Neural crest cell (in vitro differentiated cells): ENCODE measurements at regions not wholly inside any gene's neighbourhood (a gene's known extent, or its start where the extent isn't known, plus 50 kb on each side); places are given as distances from the start of the nearest gene placed in this dataset.

Source experiments
- DNase-seq: peaks from one replicate; pipeline ENCODE4 v3.0.0; 2021; ENCODE audit warnings: low read depth, mixed read lengths, low spot score
- H3K27ac Mint-ChIP-seq: one replicate; pipeline ENCODE4 v1.8.0; 2021; ENCODE audit warnings: mild to moderate bottlenecking, mixed read lengths; ENCODE audit not compliant: unreplicated experiment
- H3K27me3 Mint-ChIP-seq: 2 replicates; pipeline ENCODE4 v1.8.0; 2021; ENCODE audit warnings: low read depth, mild to moderate bottlenecking, mixed read lengths
- H3K36me3 Mint-ChIP-seq: 2 replicates; pipeline ENCODE4 v1.8.0; 2021; ENCODE audit warnings: low read depth, mild to moderate bottlenecking, mixed read lengths
- H3K4me1 Mint-ChIP-seq: 2 replicates; pipeline ENCODE4 v1.8.0; 2021; ENCODE audit warnings: mixed read lengths
- H3K4me3 Mint-ChIP-seq: one replicate; pipeline ENCODE4 v1.8.0; 2021; ENCODE audit warnings: mild to moderate bottlenecking, mixed read lengths
- H3K9me3 Mint-ChIP-seq: 2 replicates; pipeline ENCODE4 v1.8.0; 2021; ENCODE audit warnings: mixed read lengths
- CTCF ChIP-seq: fragments of 200-600 bp; sonication (generic); conservative IDR thresholded peaks from 2 replicates; pipeline ENCODE4 v1.5.0; 2021; ENCODE audit warnings: antibody characterized with exemption, mild to moderate bottlenecking

GRCh38 chr12:84046859-84047258, 865.7 kb downstream of the SLC6A15 start:
- Mint-ChIP-seq H3K4me1 (no peaks in the 10 kb centered on the region), H3K4me3 (no peak overlapping the region), H3K27ac (no peak overlapping the region), H3K9me3 (no peaks in the 10 kb centered on the region), H3K36me3 (no peaks in the 10 kb centered on the region), H3K27me3 (no peaks in the 10 kb centered on the region)
- no peak for DNase-seq
- no peak for TF ChIP-seq CTCF

DNA sequence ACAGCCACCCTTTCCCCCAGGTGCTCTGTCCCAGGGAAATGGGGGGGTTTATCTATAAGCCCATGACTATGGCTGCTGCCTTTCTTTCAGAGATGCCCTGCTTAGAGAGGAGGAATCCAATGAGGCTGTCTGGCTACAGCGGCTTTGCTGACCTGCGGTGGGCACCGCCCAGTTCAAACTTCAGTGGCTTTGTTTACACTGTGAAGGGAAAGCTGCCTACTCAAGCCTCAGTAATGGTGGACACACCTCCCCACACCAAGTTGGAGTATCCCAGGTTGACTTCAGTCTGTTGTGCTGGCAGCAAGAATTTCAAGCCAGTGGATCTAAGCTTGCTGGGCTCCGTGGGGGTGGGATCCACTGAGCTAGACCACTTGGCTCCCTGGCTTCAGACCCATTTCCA, 869.2 kb downstream of the SLC6A15 start:
- no peaks in the 10 kb centered on the region for H3K9me3 Mint-ChIP-seq
- H3K4me1 Mint-ChIP-seq = peaks cover 4% of the 10 kb centered on the region
- no peak overlapping the region for H3K4me3 Mint-ChIP-seq
- no peaks in the 10 kb centered on the region for H3K27me3 Mint-ChIP-seq
- no peak overlapping the region for H3K27ac Mint-ChIP-seq
- DNase-seq = no peak
- no peak for TF ChIP-seq CTCF
- H3K36me3 Mint-ChIP-seq = no peaks in the 10 kb centered on the region

DNA sequence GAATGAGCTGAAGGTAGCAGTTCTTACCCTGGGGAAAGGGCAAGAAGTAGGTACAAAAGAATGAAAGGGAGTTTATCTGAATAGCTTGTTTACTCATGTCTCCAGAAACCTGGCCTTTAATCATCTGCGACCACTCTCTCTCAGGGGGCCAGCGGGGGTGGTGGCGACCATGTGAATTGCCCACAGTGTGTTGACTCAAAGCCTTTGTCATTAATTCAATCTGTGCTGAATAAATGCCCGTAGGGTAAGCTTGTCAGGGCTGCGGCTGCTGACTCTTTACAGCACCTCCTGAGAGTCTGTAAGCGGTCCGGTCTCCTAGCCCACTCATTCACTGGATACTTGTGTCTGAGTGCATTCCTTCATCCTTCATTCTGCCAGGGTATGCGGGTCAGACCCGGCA, 874.4 kb downstream of the SLC6A15 start:
- no peaks in the 10 kb centered on the region for H3K27me3 Mint-ChIP-seq
- peaks cover 9% of the 10 kb centered on the region for H3K4me1 Mint-ChIP-seq
- no peaks in the 10 kb centered on the region for H3K9me3 Mint-ChIP-seq
- no peaks in the 10 kb centered on the region for H3K36me3 Mint-ChIP-seq
- no peak overlapping the region for H3K4me3 Mint-ChIP-seq
- no peak for TF ChIP-seq CTCF
- H3K27ac Mint-ChIP-seq = peak overlapping the region; percentile 36
- DNase-seq = no peak

- no peaks in the 10 kb centered on the region for H3K27me3 Mint-ChIP-seq
- H3K36me3 Mint-ChIP-seq = no peaks in the 10 kb centered on the region
- no peak overlapping the region for H3K4me3 Mint-ChIP-seq
- peaks cover 9% of the 10 kb centered on the region for H3K4me1 Mint-ChIP-seq
- peaks cover 3% of the 10 kb centered on the region for H3K9me3 Mint-ChIP-seq
- no peak for TF ChIP-seq CTCF
- no peak for DNase-seq
- H3K27ac Mint-ChIP-seq = no peak overlapping the region
These were observed 875.7 kb downstream of the SLC6A15 start for GRCh38 chr12:84036912-84037311.

DNA sequence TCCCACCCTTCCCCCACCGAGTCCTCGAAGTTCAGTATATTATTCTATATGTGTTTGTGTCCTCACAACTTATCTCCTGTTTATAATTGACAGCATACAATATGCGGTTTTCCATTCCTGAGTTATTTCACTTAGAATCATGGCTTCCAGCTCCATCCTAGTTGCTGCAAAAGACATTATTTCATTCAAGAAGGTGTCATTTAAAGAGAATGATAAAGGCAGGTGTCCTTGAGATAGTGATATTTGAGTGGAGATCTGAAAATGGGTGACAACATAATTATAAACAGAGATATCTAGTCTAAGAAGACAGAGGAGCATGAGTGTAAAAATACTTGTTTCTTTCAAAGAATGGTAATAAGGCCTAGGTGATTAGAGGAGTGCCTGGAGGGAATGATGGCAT, 876.8 kb downstream of the SLC6A15 start:
- Mint-ChIP-seq H3K4me3 (no peak overlapping the region), H3K4me1 (peaks cover 9% of the 10 kb centered on the region), H3K27me3 (no peaks in the 10 kb centered on the region), H3K9me3 (peaks cover 3% of the 10 kb centered on the region), H3K27ac (no peak overlapping the region), H3K36me3 (no peaks in the 10 kb centered on the region)
- TF ChIP-seq CTCF = no peak
- DNase-seq = no peak

GRCh38 chr12:84034871-84035270, 877.7 kb downstream of the SLC6A15 start:
- Mint-ChIP-seq H3K4me3 (no peak overlapping the region), H3K9me3 (peaks cover 3% of the 10 kb centered on the region), H3K4me1 (peaks cover 9% of the 10 kb centered on the region), H3K27me3 (no peaks in the 10 kb centered on the region), H3K27ac (no peak overlapping the region), H3K36me3 (no peaks in the 10 kb centered on the region)
- no peak for DNase-seq
- no peak for TF ChIP-seq CTCF
